HEK293T (cell line): ENCODE measurements at regions not wholly inside any gene's neighbourhood (a gene's known extent, or its start where the extent isn't known, plus 50 kb on each side); places are given as distances from the start of the nearest gene placed in this dataset.

Experiments used
- NFRKB ChIP-seq: fragments of 450-650 bp; IDR thresholded peaks from 2 replicates; pipeline ENCODE4 v1.6.1; 2016; ENCODE audit warnings: mild to moderate bottlenecking, moderate library complexity
- SP1 ChIP-seq: fragments of 450-650 bp; IDR thresholded peaks from 2 replicates; pipeline ENCODE4 v1.6.1; 2017
- TARDBP ChIP-seq: fragments of 450-650 bp; IDR thresholded peaks from 2 replicates; pipeline ENCODE4 v1.6.1; 2016

- TF ChIP-seq TARDBP: no peak
- TF ChIP-seq SP1: no peak
- no peak for TF ChIP-seq NFRKB
These were observed 230.9 kb upstream of the KLF4 start for GRCh38 chr9:107720501-107720900.
